ENCODE measurements at regions not wholly inside any gene's neighbourhood (a gene's known extent, or its start where the extent isn't known, plus 50 kb on each side); places are given as distances from the start of the nearest gene placed in this dataset.

DNA sequence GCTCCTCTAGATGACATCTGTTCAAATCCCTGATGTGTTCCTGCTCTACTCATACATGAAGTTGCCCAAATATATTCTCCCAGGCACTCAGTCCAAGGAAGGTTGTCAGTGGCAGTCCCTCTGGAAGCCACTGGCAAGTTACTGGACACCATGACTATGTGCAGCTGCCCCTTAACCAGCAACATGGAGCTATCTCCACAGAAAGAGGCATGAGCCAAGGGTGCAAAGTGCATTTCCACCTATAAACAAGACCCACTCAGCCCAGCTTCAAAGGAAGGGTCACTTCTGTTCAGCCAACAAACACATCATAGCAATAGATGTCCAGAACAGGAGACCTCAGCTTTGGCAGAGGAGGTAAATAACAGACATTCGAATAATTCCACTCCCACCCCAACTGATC is 217.6 kb upstream of the PMEPA1 start:
- Histone ChIP-seq H3K4ac (ENCODE audit: low read depth, low read length) (no peak overlapping the region), H2BK5ac (ENCODE audit: low read depth, low read length, poor library complexity) (no peak overlapping the region), H3K27me3 (ENCODE audit: insufficient read depth, low read length) (no peaks in the 10 kb centered on the region), H3K27ac (ENCODE audit: low read depth, low read length) (no peak overlapping the region), H3K9me3 (ENCODE audit: insufficient read depth, low read depth, low read length) (no peaks in the 10 kb centered on the region), H3K79me2 (ENCODE audit: control insufficient read depth, insufficient read depth, low read length, poor library complexity) (no peaks in the 10 kb centered on the region), H3K4me2 (ENCODE audit: low read length) (no peak overlapping the region), H3K36me3 (ENCODE audit: control insufficient read depth in 1 of 2, insufficient read depth in 2 of 2, low read length in 2 of 2) (no peaks in the 10 kb centered on the region), H2AK5ac (ENCODE audit: low read length) (no peak overlapping the region), H3K9ac (ENCODE audit: low read length) (no peak overlapping the region), H2BK120ac (ENCODE audit: insufficient read depth, low read length, poor library complexity) (no peak overlapping the region), H4K8ac (ENCODE audit: low read depth, low read length) (no peak overlapping the region), H3K23ac (ENCODE audit: low read length) (no peak overlapping the region), H3K18ac (ENCODE audit: low read length) (no peak overlapping the region), H3K14ac (ENCODE audit: low read length) (no peak overlapping the region), H3K4me3 (ENCODE audit: low read depth, low read length) (no peak overlapping the region), H3K79me1 (ENCODE audit: low read length) (no peaks in the 10 kb centered on the region), H2AFZ (ENCODE audit: insufficient read depth, low read length, poor library complexity) (no peak overlapping the region), H4K91ac (ENCODE audit: low read depth, low read length) (no peak overlapping the region), H2BK12ac (ENCODE audit: low read length) (no peak overlapping the region), H3K4me1 (ENCODE audit: control insufficient read depth in 1 of 2, insufficient read depth in 2 of 2, low read length in 2 of 2) (no peaks in the 10 kb centered on the region), H4K12ac (ENCODE audit: low read depth, low read length) (no peak overlapping the region)
- no CpG with 5 or more reads among the region's 1 CpG for WGBS (ENCODE audit: extremely low coverage, insufficient coverage, insufficient read length)
- no peak for DNase-seq

DNA sequence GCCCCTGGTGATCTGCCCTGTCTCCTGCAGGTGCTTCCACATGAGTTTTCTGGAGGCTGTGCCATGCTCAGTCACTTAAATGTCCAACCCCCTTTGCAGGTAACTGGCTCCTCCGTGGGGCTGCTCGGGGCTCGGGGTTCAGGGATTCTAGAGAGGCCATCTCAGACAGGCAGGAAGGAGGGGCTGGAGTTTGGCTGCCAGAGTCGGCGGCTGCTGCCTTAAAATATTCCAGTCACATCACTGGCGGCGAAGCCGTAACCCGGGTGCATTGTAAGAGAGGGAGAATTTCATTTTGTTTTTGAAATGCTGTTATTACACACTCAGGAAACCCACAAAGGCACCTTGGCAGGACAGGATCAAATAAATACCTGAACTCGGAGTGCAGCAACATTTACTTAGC is 212.9 kb upstream of the PMEPA1 start:
- H3K4me3 ChIP-seq (ENCODE audit: low read depth, low read length), result no peak overlapping the region
- no peak overlapping the region for H2BK12ac ChIP-seq (ENCODE audit: low read length)
- no peak overlapping the region for H3K4ac ChIP-seq (ENCODE audit: low read depth, low read length)
- H2AFZ ChIP-seq (ENCODE audit: insufficient read depth, low read length, poor library complexity), result no peak overlapping the region
- no peak overlapping the region for H2BK120ac ChIP-seq (ENCODE audit: insufficient read depth, low read length, poor library complexity)
- H3K79me2 ChIP-seq (ENCODE audit: control insufficient read depth, insufficient read depth, low read length, poor library complexity), result no peaks in the 10 kb centered on the region
- H3K23ac ChIP-seq (ENCODE audit: low read length), result no peak overlapping the region
- no peak overlapping the region for H4K8ac ChIP-seq (ENCODE audit: low read depth, low read length)
- no peaks in the 10 kb centered on the region for H3K36me3 ChIP-seq (ENCODE audit: control insufficient read depth in 1 of 2, insufficient read depth in 2 of 2, low read length in 2 of 2)
- H3K27ac ChIP-seq (ENCODE audit: low read depth, low read length), result no peak overlapping the region
- H3K18ac ChIP-seq (ENCODE audit: low read length), result no peak overlapping the region
- DNase-seq, result no peak
- no peaks in the 10 kb centered on the region for H3K4me1 ChIP-seq (ENCODE audit: control insufficient read depth in 1 of 2, insufficient read depth in 2 of 2, low read length in 2 of 2)
- no peaks in the 10 kb centered on the region for H3K27me3 ChIP-seq (ENCODE audit: insufficient read depth, low read length)
- H3K14ac ChIP-seq (ENCODE audit: low read length), result no peak overlapping the region
- H3K9ac ChIP-seq (ENCODE audit: low read length), result no peak overlapping the region
- no peak overlapping the region for H2AK5ac ChIP-seq (ENCODE audit: low read length)
- H4K12ac ChIP-seq (ENCODE audit: low read depth, low read length), result no peak overlapping the region
- H3K9me3 ChIP-seq (ENCODE audit: insufficient read depth, low read depth, low read length), result peaks cover 2% of the 10 kb centered on the region
- no peaks in the 10 kb centered on the region for H3K79me1 ChIP-seq (ENCODE audit: low read length)
- no CpG with 5 or more reads among the region's 10 CpGs for WGBS (ENCODE audit: extremely low coverage, insufficient coverage, insufficient read length)
- no peak overlapping the region for H2BK5ac ChIP-seq (ENCODE audit: low read depth, low read length, poor library complexity)
- H4K91ac ChIP-seq (ENCODE audit: low read depth, low read length), result no peak overlapping the region
- H3K4me2 ChIP-seq (ENCODE audit: low read length), result no peak overlapping the region

DNA sequence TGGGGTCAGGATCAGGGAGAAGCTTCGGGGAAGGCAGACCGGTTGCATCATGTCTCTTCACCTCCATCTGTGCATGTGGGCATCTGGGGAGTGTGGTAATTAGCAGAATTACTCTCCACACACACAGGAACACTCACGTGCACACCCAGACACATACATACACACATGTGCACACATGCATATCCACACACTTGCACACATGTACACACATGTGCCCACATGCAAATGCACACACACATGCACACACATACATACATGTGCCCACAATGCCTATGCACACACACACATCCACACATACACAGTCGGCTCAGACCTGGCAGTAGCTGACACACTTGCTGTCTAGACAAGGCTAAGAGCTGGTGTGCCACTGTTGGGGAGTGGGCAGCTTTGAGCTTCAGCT is 212.3 kb upstream of the PMEPA1 start:
- no peak overlapping the region for H4K91ac ChIP-seq (ENCODE audit: low read depth, low read length)
- H3K79me1 ChIP-seq (ENCODE audit: low read length), result no peaks in the 10 kb centered on the region
- no peak overlapping the region for H2BK120ac ChIP-seq (ENCODE audit: insufficient read depth, low read length, poor library complexity)
- no peak overlapping the region for H3K14ac ChIP-seq (ENCODE audit: low read length)
- no peaks in the 10 kb centered on the region for H3K36me3 ChIP-seq (ENCODE audit: control insufficient read depth in 1 of 2, insufficient read depth in 2 of 2, low read length in 2 of 2)
- WGBS (ENCODE audit: extremely low coverage, insufficient coverage, insufficient read length), result no CpG with 5 or more reads among the region's 4 CpGs
- no peak overlapping the region for H3K9ac ChIP-seq (ENCODE audit: low read length)
- no peaks in the 10 kb centered on the region for H3K79me2 ChIP-seq (ENCODE audit: control insufficient read depth, insufficient read depth, low read length, poor library complexity)
- peak overlapping the region; percentile 26 for H3K4me3 ChIP-seq (ENCODE audit: low read depth, low read length)
- H4K12ac ChIP-seq (ENCODE audit: low read depth, low read length), result no peak overlapping the region
- no peak overlapping the region for H2BK5ac ChIP-seq (ENCODE audit: low read depth, low read length, poor library complexity)
- H2AFZ ChIP-seq (ENCODE audit: insufficient read depth, low read length, poor library complexity), result no peak overlapping the region
- no peak overlapping the region for H3K27ac ChIP-seq (ENCODE audit: low read depth, low read length)
- H3K4ac ChIP-seq (ENCODE audit: low read depth, low read length), result no peak overlapping the region
- DNase-seq, result no peak
- peaks cover 2% of the 10 kb centered on the region for H3K9me3 ChIP-seq (ENCODE audit: insufficient read depth, low read depth, low read length)
- no peak overlapping the region for H3K23ac ChIP-seq (ENCODE audit: low read length)
- no peak overlapping the region for H2AK5ac ChIP-seq (ENCODE audit: low read length)
- H3K4me1 ChIP-seq (ENCODE audit: control insufficient read depth in 1 of 2, insufficient read depth in 2 of 2, low read length in 2 of 2), result no peaks in the 10 kb centered on the region
- no peak overlapping the region for H4K8ac ChIP-seq (ENCODE audit: low read depth, low read length)
- H3K18ac ChIP-seq (ENCODE audit: low read length), result no peak overlapping the region
- no peaks in the 10 kb centered on the region for H3K27me3 ChIP-seq (ENCODE audit: insufficient read depth, low read length)
- no peak overlapping the region for H2BK12ac ChIP-seq (ENCODE audit: low read length)
- no peak overlapping the region for H3K4me2 ChIP-seq (ENCODE audit: low read length)

DNA sequence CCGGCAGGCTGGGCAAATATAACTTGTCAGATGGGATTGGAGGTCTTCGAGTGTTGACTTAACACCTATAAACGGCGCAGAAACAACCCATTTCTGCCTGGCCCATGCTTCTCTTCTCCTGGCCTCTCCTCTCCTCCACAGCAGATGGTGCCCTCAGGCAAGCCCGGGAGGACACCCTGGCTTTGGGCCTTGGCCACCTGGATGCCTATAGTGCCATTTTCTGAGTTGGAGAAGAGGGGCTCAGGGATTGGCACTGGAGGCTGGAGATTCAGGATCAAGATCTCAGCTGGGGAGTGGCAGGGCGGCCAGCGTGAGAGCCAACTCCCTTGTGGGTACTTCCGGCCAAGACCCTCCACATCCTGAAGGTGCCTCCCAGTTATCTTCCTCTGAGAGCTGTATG is 211.9 kb upstream of the PMEPA1 start:
- Histone ChIP-seq H3K27ac (ENCODE audit: low read depth, low read length) (no peak overlapping the region), H2BK5ac (ENCODE audit: low read depth, low read length, poor library complexity) (no peak overlapping the region), H4K91ac (ENCODE audit: low read depth, low read length) (no peak overlapping the region), H2AFZ (ENCODE audit: insufficient read depth, low read length, poor library complexity) (no peak overlapping the region), H3K23ac (ENCODE audit: low read length) (no peak overlapping the region), H4K12ac (ENCODE audit: low read depth, low read length) (no peak overlapping the region), H3K4ac (ENCODE audit: low read depth, low read length) (no peak overlapping the region), H2BK12ac (ENCODE audit: low read length) (no peak overlapping the region), H3K18ac (ENCODE audit: low read length) (no peak overlapping the region), H3K9me3 (ENCODE audit: insufficient read depth, low read depth, low read length) (peaks cover 2% of the 10 kb centered on the region), H3K79me2 (ENCODE audit: control insufficient read depth, insufficient read depth, low read length, poor library complexity) (no peaks in the 10 kb centered on the region), H3K36me3 (ENCODE audit: control insufficient read depth in 1 of 2, insufficient read depth in 2 of 2, low read length in 2 of 2) (no peaks in the 10 kb centered on the region), H3K79me1 (ENCODE audit: low read length) (no peaks in the 10 kb centered on the region), H3K14ac (ENCODE audit: low read length) (no peak overlapping the region), H2AK5ac (ENCODE audit: low read length) (no peak overlapping the region), H3K9ac (ENCODE audit: low read length) (no peak overlapping the region), H2BK120ac (ENCODE audit: insufficient read depth, low read length, poor library complexity) (no peak overlapping the region), H3K4me1 (ENCODE audit: control insufficient read depth in 1 of 2, insufficient read depth in 2 of 2, low read length in 2 of 2) (no peaks in the 10 kb centered on the region), H3K27me3 (ENCODE audit: insufficient read depth, low read length) (no peaks in the 10 kb centered on the region), H3K4me3 (ENCODE audit: low read depth, low read length) (no peak overlapping the region), H4K8ac (ENCODE audit: low read depth, low read length) (no peak overlapping the region), H3K4me2 (ENCODE audit: low read length) (no peak overlapping the region)
- DNase-seq, result no peak
- WGBS (ENCODE audit: extremely low coverage, insufficient coverage, insufficient read length), result no CpG with 5 or more reads among the region's 8 CpGs
